TTC549 (cell line): ENCODE measurements at regions not wholly inside any gene's neighbourhood (a gene's known extent, or its start where the extent isn't known, plus 50 kb on each side); places are given as distances from the start of the nearest gene placed in this dataset.

Source experiments
- FAIRE-seq: peaks from 2 replicates; lab custom pipeline; 2012; peaks lifted over from hg19 to GRCh38; lab: Jason Lieb, UNC

GRCh38 chr2:133768658-133769435 lies 200.6 kb upstream of the NCKAP5 start:
- no peak for FAIRE-seq

- no peak for FAIRE-seq
Measured at GRCh38 chr2:133773854-133774653, 205.8 kb upstream of the NCKAP5 start.

DNA sequence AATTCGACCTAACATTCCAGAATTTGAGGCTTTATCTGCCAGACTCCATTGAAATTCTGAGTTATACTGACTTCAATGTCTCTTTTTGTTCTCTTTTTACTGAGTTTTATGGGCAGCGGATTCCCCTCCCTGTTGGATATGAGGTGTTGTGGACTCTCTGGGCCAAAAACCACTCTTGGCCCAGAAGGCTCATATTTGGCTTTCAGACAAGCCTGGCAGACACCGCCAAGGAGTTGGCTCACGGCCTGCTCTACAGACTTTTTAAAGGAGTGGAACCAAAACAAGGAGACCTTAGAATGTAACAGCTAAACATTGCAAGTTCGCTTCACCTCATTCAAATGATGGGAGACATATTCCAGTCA lies 206.4 kb upstream of the NCKAP5 start:
- no peak for FAIRE-seq

- no peak for FAIRE-seq
Measured at GRCh38 chr2:133776936-133777573, 208.8 kb upstream of the NCKAP5 start.

DNA sequence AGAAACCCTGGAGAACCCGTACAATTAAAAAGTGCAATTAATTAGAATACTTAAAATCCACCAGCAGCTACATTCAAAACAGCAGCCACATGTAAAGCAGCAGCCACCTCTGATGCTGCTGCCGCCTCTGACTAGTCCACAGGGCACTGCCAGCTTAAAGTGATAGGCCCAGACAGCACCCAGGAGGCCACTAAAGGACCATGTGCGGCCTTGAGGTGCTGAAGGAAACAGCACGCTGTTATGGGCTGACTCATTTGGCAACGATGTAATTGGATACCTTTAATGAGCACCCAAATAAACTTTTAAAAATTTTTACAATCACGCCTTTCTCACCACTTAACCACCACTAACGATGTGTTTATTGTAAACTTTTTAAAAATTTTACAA lies 209.3 kb upstream of the NCKAP5 start:
- FAIRE-seq = no peak

DNA sequence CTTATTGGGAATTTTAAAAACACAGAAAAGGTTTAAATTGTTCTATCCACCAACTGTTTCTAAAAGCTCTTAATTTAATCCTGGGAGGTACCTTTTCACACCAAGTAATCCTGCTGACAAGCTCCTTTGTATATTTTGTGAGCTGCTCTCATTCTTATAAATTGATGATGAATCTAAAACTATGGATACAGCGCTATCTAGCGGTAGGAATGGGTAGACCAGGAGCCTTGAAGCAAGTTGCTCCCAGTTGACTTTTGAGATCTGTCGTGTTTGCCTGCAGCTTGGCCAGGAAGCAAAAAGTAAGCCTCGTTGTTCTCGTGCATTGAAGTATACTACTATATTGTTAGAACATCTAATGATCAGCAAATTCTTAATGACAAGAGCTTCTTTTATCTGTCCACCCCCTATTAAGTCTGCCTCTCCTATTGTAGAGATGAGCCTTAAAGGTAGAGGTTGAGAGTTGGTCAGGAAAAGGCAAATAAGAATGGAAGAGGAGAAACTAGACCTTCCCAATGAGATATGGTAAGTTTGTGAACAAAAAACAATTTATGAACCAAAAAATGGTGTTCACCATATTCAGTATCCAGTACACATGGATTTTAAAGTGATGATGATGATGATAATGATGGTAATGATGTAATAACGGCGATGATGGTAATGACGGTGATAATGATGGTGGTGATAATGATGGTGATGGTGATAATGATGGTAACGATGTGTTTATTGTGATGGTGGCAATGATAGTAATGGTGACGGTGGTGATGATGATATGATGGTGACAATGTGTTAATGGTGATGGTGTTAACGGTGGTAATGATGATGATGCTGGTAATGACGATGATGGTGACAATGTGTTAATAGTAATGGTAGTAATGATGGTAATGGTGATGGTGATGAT lies 212.1 kb upstream of the NCKAP5 start:
- peak; percentile 74 for FAIRE-seq

GRCh38 chr2:133780997-133781513 lies 212.8 kb upstream of the NCKAP5 start:
- no peak for FAIRE-seq

DNA sequence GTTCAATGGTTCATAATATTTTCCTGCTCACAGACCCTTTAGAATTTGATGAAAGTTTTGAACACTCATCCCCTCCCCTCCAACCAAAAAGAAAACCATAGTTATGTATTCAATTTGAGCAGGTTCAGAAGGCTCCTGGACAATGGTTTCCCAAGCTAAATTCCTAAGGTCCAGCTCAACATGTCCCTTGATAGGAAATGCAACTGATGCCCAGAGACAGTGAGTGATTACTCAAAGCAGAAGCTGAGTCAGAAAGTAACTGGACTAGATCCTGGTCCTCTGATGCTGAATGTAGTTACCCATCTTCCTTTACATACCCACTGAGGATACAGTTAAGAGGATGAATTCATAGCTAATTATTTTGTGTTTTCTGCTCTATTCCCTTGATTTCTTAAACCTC lies 218.9 kb upstream of the NCKAP5 start:
- no peak for FAIRE-seq

DNA sequence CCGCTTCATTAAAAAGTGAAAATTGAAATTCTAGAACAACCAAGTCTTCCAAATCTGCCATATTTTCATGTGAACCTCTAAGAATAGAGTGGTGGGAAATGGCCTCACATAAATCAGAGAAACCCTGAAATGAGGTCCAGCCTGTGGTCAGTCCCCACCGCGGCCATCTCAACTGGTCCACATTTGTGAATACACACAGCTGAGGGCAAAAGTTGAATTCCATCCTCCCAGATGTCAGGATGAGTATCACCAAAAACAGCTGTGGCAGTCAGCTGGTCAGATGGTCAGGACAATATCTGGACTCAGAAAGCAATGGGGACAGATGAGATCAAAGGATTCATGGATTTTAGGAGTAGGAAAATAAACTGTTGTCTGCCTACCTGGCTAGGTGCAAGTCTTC lies 219.4 kb upstream of the NCKAP5 start:
- FAIRE-seq = no peak

GRCh38 chr2:133788386-133788785 lies 220.1 kb upstream of the NCKAP5 start:
- no peak for FAIRE-seq

- no peak for FAIRE-seq
Measured at GRCh38 chr2:133789743-133790142, 221.5 kb upstream of the NCKAP5 start.

DNA sequence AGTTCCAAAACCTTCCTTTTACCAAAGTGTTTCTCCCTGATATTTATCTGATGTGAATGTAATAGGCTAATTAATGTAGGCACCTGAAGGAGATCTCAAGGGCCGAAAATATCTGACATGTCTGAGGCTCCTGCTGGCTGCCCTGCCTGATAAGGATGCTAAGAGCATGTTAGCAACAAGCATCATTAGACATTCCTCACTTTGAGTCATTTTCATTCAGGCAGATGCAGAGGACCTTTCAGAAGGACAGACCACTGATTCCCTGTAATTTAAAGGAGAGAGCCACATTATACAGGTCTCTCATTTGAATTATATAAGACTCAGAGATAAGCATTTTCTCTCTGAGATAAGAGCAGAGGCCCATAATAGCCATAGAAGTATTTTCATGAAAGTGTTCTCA lies 222.4 kb upstream of the NCKAP5 start:
- no peak for FAIRE-seq

DNA sequence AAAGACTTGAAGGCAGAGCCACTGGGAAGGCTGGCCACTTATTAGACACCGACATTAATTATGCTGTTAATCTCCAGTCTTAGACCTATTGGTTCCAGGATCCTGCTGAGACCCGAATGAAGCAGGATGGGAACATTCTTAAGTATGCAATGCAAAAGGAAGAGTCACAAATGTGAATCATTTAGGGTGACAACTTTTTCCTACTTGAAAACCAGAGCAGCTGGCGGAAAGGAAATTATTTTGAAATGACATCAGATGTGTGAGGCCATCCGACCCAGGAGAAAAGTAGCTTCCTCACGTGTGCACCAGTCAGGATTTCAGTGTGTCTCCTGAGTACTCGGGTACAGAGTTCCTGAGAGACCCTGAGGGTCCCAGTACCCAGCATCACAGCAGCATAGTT lies 222.9 kb upstream of the NCKAP5 start:
- no peak for FAIRE-seq

GRCh38 chr2:133792223-133792622 lies 224.0 kb upstream of the NCKAP5 start:
- FAIRE-seq = no peak

DNA sequence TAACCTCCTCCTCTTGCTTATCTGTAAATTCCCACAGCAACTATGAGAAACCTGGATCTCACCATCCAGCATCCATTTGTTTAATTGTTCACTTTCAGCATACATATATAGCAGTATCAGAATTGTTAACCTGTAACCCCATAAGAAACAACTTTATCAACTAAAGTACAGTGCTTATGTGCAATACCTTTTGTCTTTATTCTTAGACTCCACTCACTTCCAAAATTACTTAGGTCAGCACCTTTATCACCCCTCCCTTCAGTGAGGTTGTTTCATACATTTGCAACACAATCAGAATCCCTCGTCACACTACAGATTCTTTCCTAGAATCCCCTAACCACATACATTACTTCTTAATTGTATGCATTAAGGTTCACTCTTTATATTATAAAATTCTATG lies 225.9 kb upstream of the NCKAP5 start:
- no peak for FAIRE-seq

DNA sequence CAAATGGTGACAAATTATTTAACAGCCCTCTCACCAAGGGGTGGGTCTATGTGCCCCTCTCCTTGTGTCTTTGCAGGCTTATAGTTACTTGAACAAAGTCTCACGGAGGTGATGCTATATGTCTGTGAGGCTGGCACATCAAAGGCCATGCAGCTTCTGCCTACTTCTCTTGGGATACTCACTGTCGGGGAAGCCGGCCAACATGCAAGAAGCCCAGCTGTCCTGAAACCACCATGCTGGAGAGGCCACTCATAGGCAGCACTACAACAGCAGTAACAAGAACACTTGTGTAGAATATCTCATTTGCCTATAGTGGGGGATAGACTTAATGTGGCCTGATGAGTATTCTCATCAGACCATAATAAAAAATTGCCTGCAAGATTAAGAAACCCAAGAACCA lies 233.7 kb upstream of the NCKAP5 start:
- no peak for FAIRE-seq

DNA sequence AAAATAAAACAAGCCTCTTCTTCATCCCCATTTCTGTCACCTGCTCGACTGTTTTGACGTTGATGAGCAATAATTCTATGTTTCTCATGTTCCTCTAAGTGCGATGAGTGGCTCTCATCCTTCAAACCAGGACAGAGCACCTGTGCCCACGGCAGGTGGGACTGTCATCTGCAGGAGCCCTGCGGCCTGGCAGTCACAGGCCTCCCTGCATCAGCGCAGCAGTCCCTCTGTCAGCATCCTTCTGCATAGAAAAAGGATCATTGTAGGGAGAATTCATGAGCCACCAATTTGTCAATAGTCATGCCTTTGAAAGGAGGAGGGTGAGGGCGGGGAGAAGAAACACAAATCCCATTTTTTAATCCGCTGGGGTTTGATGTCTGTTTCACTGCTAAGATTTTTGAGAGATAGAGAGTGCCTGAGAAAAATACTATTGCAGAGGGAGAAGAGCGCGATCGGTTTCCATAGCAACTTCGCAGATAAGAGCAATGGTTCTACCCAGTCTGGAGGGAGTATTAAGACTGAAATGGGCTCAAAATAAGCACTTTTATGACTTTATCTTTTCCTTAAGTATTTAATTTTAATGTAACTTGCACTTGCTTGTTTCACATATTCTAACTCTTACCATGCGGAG lies 234.3 kb upstream of the NCKAP5 start:
- no peak for FAIRE-seq

- no peak for FAIRE-seq
Measured at GRCh38 chr2:133806564-133806963, 238.3 kb upstream of the NCKAP5 start.

DNA sequence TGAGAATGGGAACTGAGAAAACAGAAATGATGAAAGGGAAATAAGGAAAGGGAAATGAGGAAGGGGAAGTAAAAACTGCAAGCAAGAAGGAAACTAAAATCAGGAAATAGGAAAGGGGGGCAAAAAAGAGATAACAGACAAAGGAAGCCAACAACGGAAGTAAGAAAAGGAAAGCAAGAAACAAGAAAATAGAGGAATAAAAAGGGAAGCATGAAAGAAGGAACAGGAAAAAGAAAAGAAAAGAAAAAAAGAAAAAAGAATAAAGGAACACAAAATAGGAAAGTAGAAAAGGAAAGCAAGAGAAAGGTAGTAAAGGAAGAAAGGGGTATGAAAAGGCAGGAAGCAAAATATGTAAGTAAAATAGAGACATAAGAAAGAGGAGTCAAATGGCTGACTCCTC lies 241.2 kb upstream of the NCKAP5 start:
- no peak for FAIRE-seq

GRCh38 chr2:133810559-133810958 lies 242.3 kb upstream of the NCKAP5 start:
- FAIRE-seq = no peak

DNA sequence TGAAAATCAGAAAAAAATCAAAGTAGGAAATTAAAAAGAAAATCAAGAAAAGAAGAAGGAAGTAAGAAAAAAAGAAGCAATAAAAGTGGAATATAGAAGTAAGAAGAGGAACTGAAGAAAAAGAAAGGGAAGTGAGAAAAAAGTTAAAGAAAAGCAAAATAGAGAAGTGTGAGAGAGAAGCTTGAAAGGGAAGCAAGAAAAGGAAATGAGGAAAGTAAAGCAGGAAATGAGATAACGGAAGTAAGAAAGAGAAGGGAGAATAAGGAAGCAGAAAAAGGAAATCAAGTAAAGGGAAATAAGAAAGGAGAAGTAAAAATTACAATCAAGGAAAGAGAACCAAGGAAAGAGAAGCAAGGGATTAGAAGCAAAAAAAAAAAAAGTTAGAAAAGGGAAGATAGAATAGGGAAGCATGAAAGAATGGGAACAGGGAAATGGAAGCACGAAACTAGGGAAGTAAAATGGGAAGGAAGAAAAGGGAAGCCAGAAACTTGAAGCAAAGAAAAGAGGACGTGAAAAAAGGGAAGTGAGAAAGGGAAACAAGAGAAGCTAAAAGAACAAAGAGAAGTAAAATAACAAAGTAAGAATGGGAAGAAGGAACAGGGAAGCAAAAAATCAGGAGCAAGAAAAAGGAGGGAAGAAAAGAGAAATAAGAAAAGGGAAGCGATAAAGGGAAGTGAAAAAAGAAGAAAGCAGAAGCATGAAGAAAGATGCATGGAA lies 243.3 kb upstream of the NCKAP5 start:
- no peak for FAIRE-seq
